Ovary (tissue), 7 donors: ENCODE measurements at regions not wholly inside any gene's neighbourhood (a gene's known extent, or its start where the extent isn't known, plus 50 kb on each side); places are given as distances from the start of the nearest gene placed in this dataset.

Experiments used
- DNase-seq, 5 donors: peaks; one replicate each; pipeline ENCODE4 v3.0.0-alpha.2; 2019 to 2020
- H3K27ac ChIP-seq, 2 donors: fragments of 200-600 bp; one replicate each; pipeline versions ENCODE4 v1.5.1 to v1.8.0; 2019 to 2022
- H3K27me3 ChIP-seq: fragments of 200-600 bp; one replicate; pipeline ENCODE4 v1.8.0; 2022
- H3K36me3 ChIP-seq: fragments of 200-600 bp; sonication (generic); one replicate; pipeline ENCODE4 v1.5.1; 2019
- H3K4me1 ChIP-seq: one replicate; pipeline ENCODE4 v1.8.1; 2013; ENCODE audit warnings: mild to moderate bottlenecking, moderate library complexity; ENCODE audit not compliant: insufficient read depth
- H3K4me3 ChIP-seq: fragments of 200-600 bp; sonication (generic); one replicate; pipeline ENCODE4 v1.5.1; 2017
- H3K9me3 ChIP-seq, 2 donors: fragments of 200-600 bp in 1 of 2; sonication (generic) in 1 of 2; one replicate each; pipeline versions ENCODE4 v1.5.1 to v1.8.1; 2013 to 2019; ENCODE audit warnings: mild to moderate bottlenecking in 1 of 2, moderate library complexity in 1 of 2
- EP300 ChIP-seq: sonication (generic); formaldehyde crosslinking; IDR thresholded peaks from one replicate; pipeline ENCODE4 v1.6.1; 2017; ENCODE audit warnings: antibody characterized with exemption
- POLR2A ChIP-seq: fragments of 450-650 bp; IDR thresholded peaks from one replicate; pipeline ENCODE4 v1.6.1; 2017; ENCODE audit warnings: antibody characterized with exemption, mild to moderate bottlenecking, moderate library complexity
- WGBS, 3 donors: extraction: QIAGEN DNeasy Blood & Tissue Kit in 1 of 3; methylation state at CpG; one replicate each; pipeline versions ENCODE4 v1.1.5 to v1.1.7; 2013 to 2017; 5-methylcytosine and 5-hydroxymethylcytosine counted together
- intact Hi-C, 4 donors: fragments of 100-400 bp; cut with DNase I; formaldehyde crosslinking; loops; one replicate each; pipeline versions ENCODE4 v1.11.0 to v1.15.1; 2022 to 2023
- TF ChIP-seq, protein P1 (sequence below), 3 donors: fragments of 450-650 bp in 2 of 3; fragments of 200-600 bp in 1 of 3; IDR thresholded peaks; one replicate each; pipeline versions ENCODE4 v1.5.1 to v1.8.0; 2016 to 2022; ENCODE audit warnings: antibody characterized with exemption in 3 of 3, mild to moderate bottlenecking in 1 of 3
- donor health status: DM: no; HTN: no; CAD: no; lungs with moderate emphysema.
- donor health status: DM: no; HTN: no; CAD: no.
- donor health status: Bipolar disorder and iron deficiency.
- donor health status: DM: no; HTN: no; CAD: no.
- donor health status: DM: yes; HTN: yes; CAD: no.

DNA sequence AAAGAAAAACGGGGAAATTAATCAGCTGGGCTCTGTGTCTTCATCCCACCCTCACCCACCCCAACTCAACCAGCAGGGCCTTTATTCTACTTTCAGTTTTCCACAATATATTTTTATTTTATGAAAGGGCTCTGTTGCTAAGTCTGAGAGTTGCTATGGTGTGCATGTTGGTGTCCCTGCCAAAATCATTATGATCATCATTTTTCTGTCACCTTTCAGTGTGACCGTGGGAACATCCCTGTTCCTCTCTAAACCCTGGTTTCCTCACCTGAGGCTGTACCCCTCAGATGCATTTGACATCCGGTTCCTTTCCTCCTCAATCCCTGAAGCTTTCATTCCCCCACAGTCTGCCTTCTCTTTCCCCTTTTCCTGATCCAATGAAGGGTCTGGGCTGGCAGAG lies 180.5 kb downstream of the ZFP36L2 start:
- H3K27me3 ChIP-seq: no peaks in the 10 kb centered on the region
- peak overlapping the region; percentile 7 to 24 for H3K27ac ChIP-seq
- 70 to 82% (median 75%) methylated on average over 3 of the region's 3 CpGs for WGBS, 3 donors
- no peaks in the 10 kb centered on the region for H3K9me3 ChIP-seq
- H3K4me1 ChIP-seq: peaks cover 34% of the 10 kb centered on the region
- no peak overlapping the region for H3K4me3 ChIP-seq
- no peak for DNase-seq
- intact Hi-C loops: no loop called here
- no peaks in the 10 kb centered on the region for H3K36me3 ChIP-seq
- TF ChIP-seq EP300 (no peak), POLR2A (no peak)
- TF ChIP-seq, protein P1, sequence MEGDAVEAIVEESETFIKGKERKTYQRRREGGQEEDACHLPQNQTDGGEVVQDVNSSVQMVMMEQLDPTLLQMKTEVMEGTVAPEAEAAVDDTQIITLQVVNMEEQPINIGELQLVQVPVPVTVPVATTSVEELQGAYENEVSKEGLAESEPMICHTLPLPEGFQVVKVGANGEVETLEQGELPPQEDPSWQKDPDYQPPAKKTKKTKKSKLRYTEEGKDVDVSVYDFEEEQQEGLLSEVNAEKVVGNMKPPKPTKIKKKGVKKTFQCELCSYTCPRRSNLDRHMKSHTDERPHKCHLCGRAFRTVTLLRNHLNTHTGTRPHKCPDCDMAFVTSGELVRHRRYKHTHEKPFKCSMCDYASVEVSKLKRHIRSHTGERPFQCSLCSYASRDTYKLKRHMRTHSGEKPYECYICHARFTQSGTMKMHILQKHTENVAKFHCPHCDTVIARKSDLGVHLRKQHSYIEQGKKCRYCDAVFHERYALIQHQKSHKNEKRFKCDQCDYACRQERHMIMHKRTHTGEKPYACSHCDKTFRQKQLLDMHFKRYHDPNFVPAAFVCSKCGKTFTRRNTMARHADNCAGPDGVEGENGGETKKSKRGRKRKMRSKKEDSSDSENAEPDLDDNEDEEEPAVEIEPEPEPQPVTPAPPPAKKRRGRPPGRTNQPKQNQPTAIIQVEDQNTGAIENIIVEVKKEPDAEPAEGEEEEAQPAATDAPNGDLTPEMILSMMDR (IDR thresholded peaks at IDR 0.05): no peak

- no peak overlapping the region for H3K4me3 ChIP-seq
- TF ChIP-seq EP300 (no peak), POLR2A (no peak)
- TF ChIP-seq, protein P1 (IDR thresholded peaks at IDR 0.05): no peak
- intact Hi-C loops: no loop called here
- H3K9me3 ChIP-seq: no peaks in the 10 kb centered on the region
- peak in 2 of 5 donors; percentile 41 to 44 for DNase-seq
- peak overlapping the region; percentile 33 to 49 for H3K27ac ChIP-seq
- H3K27me3 ChIP-seq: no peaks in the 10 kb centered on the region
- peaks cover 28% of the 10 kb centered on the region for H3K4me1 ChIP-seq
- H3K36me3 ChIP-seq: no peaks in the 10 kb centered on the region
- WGBS, 3 donors: 91 to 96% (median 92%) methylated on average over 13 of the region's 13 CpGs
Observed at GRCh38 chr2:43044093-43044681, 182.2 kb downstream of the ZFP36L2 start.

GRCh38 chr2:43043553-43043870 lies 182.9 kb downstream of the ZFP36L2 start:
- TF ChIP-seq POLR2A (no peak), EP300 (no peak)
- TF ChIP-seq, protein P1 (IDR thresholded peaks at IDR 0.05): no peak
- Histone ChIP-seq H3K27ac (peak overlapping the region; percentile 33 to 49), H3K36me3 (no peaks in the 10 kb centered on the region), H3K27me3 (no peaks in the 10 kb centered on the region), H3K4me1 (peaks cover 30% of the 10 kb centered on the region), H3K9me3 (no peaks in the 10 kb centered on the region), H3K4me3 (no peak overlapping the region)
- intact Hi-C loops: no loop called here
- 71 to 80% (median 76%) methylated on average over 7 to 8 of the region's 8 CpGs for WGBS, 3 donors
- peak in 1 of 5 donors; percentile 31 for DNase-seq

- Histone ChIP-seq H3K9me3 (no peaks in the 10 kb centered on the region), H3K36me3 (no peaks in the 10 kb centered on the region), H3K27ac (peak overlapping the region; percentile 23 to 63), H3K4me1 (peaks cover 30% of the 10 kb centered on the region), H3K27me3 (no peaks in the 10 kb centered on the region), H3K4me3 (no peak overlapping the region)
- 12 to 18% (median 18%) methylated on average over 8 of the region's 8 CpGs for WGBS, 3 donors
- TF ChIP-seq, protein P1 (IDR thresholded peaks at IDR 0.05): no peak
- TF ChIP-seq POLR2A: peak; percentile 21
- no peak for TF ChIP-seq EP300
- intact Hi-C loops: no loop called here
- peak; percentile 75 to 85 (median 81) for DNase-seq
Observed at GRCh38 chr2:43041661-43042360, 184.6 kb downstream of the ZFP36L2 start.
